Astrocyte (in vitro differentiated cells and primary cell): ENCODE measurements at regions not wholly inside any gene's neighbourhood (a gene's known extent, or its start where the extent isn't known, plus 50 kb on each side); places are given as distances from the start of the nearest gene placed in this dataset.
A peak's percentile ranks its signal among the peaks of the same experiment; 100 is the strongest.

Source experiments
- DNase-seq: peaks from one replicate; pipeline ENCODE4 v3.0.0-alpha.2; 2010; ENCODE audit warnings: low read depth
- FAIRE-seq: peaks from 2 replicates; lab custom pipeline; 2011; peaks lifted over from hg19 to GRCh38; lab: Jason Lieb, UNC
- H2AFZ ChIP-seq: 2 replicates; pipeline ENCODE4 v1.6.0; 2012; ENCODE audit warnings: low read depth, low read length, inconsistent platforms
- H3K27ac ChIP-seq: 2 replicates; pipeline ENCODE4 v1.5.1; 2011; ENCODE audit warnings: low read depth, low read length, inconsistent platforms
- H3K27me3 ChIP-seq: 2 replicates; pipeline ENCODE4 v1.6.0; 2011; ENCODE audit warnings: low read length, inconsistent platforms; ENCODE audit not compliant: insufficient read depth
- H3K36me3 ChIP-seq: 2 replicates; pipeline ENCODE4 v1.5.1; 2011; ENCODE audit warnings: low read length, inconsistent platforms; ENCODE audit not compliant: insufficient read depth
- H3K4me1 ChIP-seq: 2 replicates; pipeline ENCODE4 v1.5.1; 2011; ENCODE audit warnings: low read length, inconsistent platforms; ENCODE audit not compliant: insufficient read depth
- H3K4me2 ChIP-seq: 2 replicates; pipeline ENCODE4 v1.6.0; 2012; ENCODE audit warnings: low read length, inconsistent platforms
- H3K4me3 ChIP-seq: 2 replicates; pipeline ENCODE4 v1.5.1; 2011; ENCODE audit warnings: low read depth, mild to moderate bottlenecking, low read length, inconsistent platforms; ENCODE audit not compliant: insufficient read depth
- H3K79me2 ChIP-seq: 2 replicates; pipeline ENCODE4 v1.6.0; 2012; ENCODE audit warnings: mild to moderate bottlenecking, low read length, inconsistent platforms; ENCODE audit not compliant: insufficient read depth
- H3K9ac ChIP-seq: 2 replicates; pipeline ENCODE4 v1.6.0; 2012; ENCODE audit warnings: mild to moderate bottlenecking, low read length, inconsistent platforms
- H3K9me3 ChIP-seq: 2 replicates; pipeline ENCODE4 v1.5.1; 2012; ENCODE audit warnings: low read depth, mild to moderate bottlenecking, low read length, inconsistent platforms; ENCODE audit not compliant: insufficient read depth
- H4K20me1 ChIP-seq: 2 replicates; pipeline ENCODE4 v1.6.0; 2012; ENCODE audit warnings: low read length, inconsistent platforms; ENCODE audit not compliant: insufficient read depth
- H3K27ac Mint-ChIP-seq: one replicate; pipeline ENCODE4 v1.8.0; 2021; ENCODE audit warnings: mild to moderate bottlenecking, mixed read lengths; ENCODE audit not compliant: unreplicated experiment
- H3K27me3 Mint-ChIP-seq: one replicate; pipeline ENCODE4 v1.8.0; 2021; ENCODE audit warnings: low read depth, mixed read lengths; ENCODE audit not compliant: unreplicated experiment
- H3K36me3 Mint-ChIP-seq: one replicate; pipeline ENCODE4 v1.8.0; 2021; ENCODE audit warnings: low read depth, mixed read lengths; ENCODE audit not compliant: unreplicated experiment
- H3K4me1 Mint-ChIP-seq: one replicate; pipeline ENCODE4 v1.8.0; 2021; ENCODE audit warnings: low read depth, mixed read lengths; ENCODE audit not compliant: unreplicated experiment
- H3K4me3 Mint-ChIP-seq: one replicate; pipeline ENCODE4 v1.8.0; 2021; ENCODE audit warnings: mild to moderate bottlenecking, moderate library complexity, mixed read lengths; ENCODE audit not compliant: unreplicated experiment
- H3K9me3 Mint-ChIP-seq: one replicate; pipeline ENCODE4 v1.8.0; 2021; ENCODE audit warnings: mild to moderate bottlenecking, mixed read lengths; ENCODE audit not compliant: unreplicated experiment
- CTCF ChIP-seq: IDR thresholded peaks from 2 replicates; pipeline ENCODE4 v1.5.1; 2011; ENCODE audit warnings: low read depth, mild to moderate bottlenecking, inconsistent platforms, low read length, moderate library complexity; ENCODE audit not compliant: insufficient read depth
- EZH2 ChIP-seq: IDR thresholded peaks from 2 replicates; pipeline ENCODE4 v1.6.1; 2012; ENCODE audit warnings: mild to moderate bottlenecking, low read length, inconsistent platforms; ENCODE audit not compliant: insufficient read depth

- H3K27me3 Mint-ChIP-seq: no peaks in the 10 kb centered on the region
- TF ChIP-seq EZH2 (no peak), CTCF (no peak)
- no peak overlapping the region for H3K4me3 Mint-ChIP-seq
- Histone ChIP-seq H3K9me3 (no peaks in the 10 kb centered on the region), H3K27ac (no peak overlapping the region), H2AFZ (no peak overlapping the region), H3K4me3 (no peak overlapping the region), H3K27me3 (no peaks in the 10 kb centered on the region), H3K36me3 (no peaks in the 10 kb centered on the region), H3K9ac (no peak overlapping the region), H3K4me2 (no peak overlapping the region), H3K79me2 (no peaks in the 10 kb centered on the region), H3K4me1 (peaks cover 35% of the 10 kb centered on the region), H4K20me1 (no peaks in the 10 kb centered on the region)
- no peaks in the 10 kb centered on the region for H3K9me3 Mint-ChIP-seq
- FAIRE-seq (no peak), DNase-seq (no peak)
- H3K27ac Mint-ChIP-seq: no peak overlapping the region
- peaks cover 36% of the 10 kb centered on the region for H3K4me1 Mint-ChIP-seq
- H3K36me3 Mint-ChIP-seq: no peaks in the 10 kb centered on the region
Measured at GRCh38 chr14:51400139-51400538, 160.1 kb downstream of the TMX1 start.

- Mint-ChIP-seq H3K4me3 (no peak overlapping the region), H3K36me3 (no peaks in the 10 kb centered on the region)
- TF ChIP-seq EZH2: no peak
- TF ChIP-seq CTCF: no peak
Measured at GRCh38 chr14:51401272-51401671, 161.2 kb downstream of the TMX1 start.

GRCh38 chr14:51401756-51402155, 161.7 kb downstream of the TMX1 start:
- Histone ChIP-seq H3K36me3 (no peaks in the 10 kb centered on the region), H3K4me2 (no peak overlapping the region), H2AFZ (no peak overlapping the region), H3K27me3 (no peaks in the 10 kb centered on the region), H3K9me3 (no peaks in the 10 kb centered on the region), H3K27ac (no peak overlapping the region), H3K79me2 (no peaks in the 10 kb centered on the region), H3K9ac (no peak overlapping the region), H3K4me3 (no peak overlapping the region), H3K4me1 (peaks cover 18% of the 10 kb centered on the region), H4K20me1 (no peaks in the 10 kb centered on the region)
- TF ChIP-seq CTCF (no peak), EZH2 (no peak)
- H3K27me3 Mint-ChIP-seq: no peaks in the 10 kb centered on the region
- no peak overlapping the region for H3K27ac Mint-ChIP-seq
- peaks cover 21% of the 10 kb centered on the region for H3K4me1 Mint-ChIP-seq
- DNase-seq (no peak), FAIRE-seq (no peak)
- no peak overlapping the region for H3K4me3 Mint-ChIP-seq
- no peaks in the 10 kb centered on the region for H3K36me3 Mint-ChIP-seq
- no peaks in the 10 kb centered on the region for H3K9me3 Mint-ChIP-seq

More at GRCh38 chr14:51401272-51401671, 161.2 kb downstream of the TMX1 start:
- Histone ChIP-seq H3K4me3 (no peak overlapping the region), H4K20me1 (no peaks in the 10 kb centered on the region), H3K27me3 (no peaks in the 10 kb centered on the region), H3K27ac (no peak overlapping the region), H2AFZ (no peak overlapping the region), H3K4me1 (peaks cover 23% of the 10 kb centered on the region), H3K36me3 (no peaks in the 10 kb centered on the region), H3K9me3 (no peaks in the 10 kb centered on the region), H3K4me2 (no peak overlapping the region), H3K9ac (no peak overlapping the region), H3K79me2 (no peaks in the 10 kb centered on the region)
- Mint-ChIP-seq H3K27me3 (no peaks in the 10 kb centered on the region), H3K9me3 (no peaks in the 10 kb centered on the region), H3K27ac (no peak overlapping the region), H3K4me1 (peaks cover 26% of the 10 kb centered on the region)
- peak; percentile 27 for DNase-seq
- FAIRE-seq: peak; percentile 75
